HG03571 (cell line): ENCODE measurements at regions not wholly inside any gene's neighbourhood (a gene's known extent, or its start where the extent isn't known, plus 50 kb on each side); places are given as distances from the start of the nearest gene placed in this dataset.

ENCODE experiments used
- ATAC-seq: cut with Tn5 transposase; IDR thresholded peaks from one replicate; pipeline ENCODE4 v1.9.1; 2021; ENCODE audit not compliant: unreplicated experiment

- ATAC-seq: no peak
Observed at GRCh38 chr6:113427617-113428016, 429.5 kb upstream of the MARCKS start.

- ATAC-seq: no peak
Observed at GRCh38 chr6:113428702-113429101, 428.4 kb upstream of the MARCKS start.

GRCh38 chr6:113432521-113433334, 424.4 kb upstream of the MARCKS start:
- no peak for ATAC-seq

GRCh38 chr6:113433335-113433991, 423.7 kb upstream of the MARCKS start:
- ATAC-seq: no peak

GRCh38 chr6:113434641-113435040, 422.5 kb upstream of the MARCKS start:
- ATAC-seq: no peak

GRCh38 chr6:113437566-113437965, 419.6 kb upstream of the MARCKS start:
- no peak for ATAC-seq

- no peak for ATAC-seq
Observed at GRCh38 chr6:113439866-113440265, 417.3 kb upstream of the MARCKS start.

- ATAC-seq: no peak
Observed at GRCh38 chr6:113442040-113442439, 415.1 kb upstream of the MARCKS start.

GRCh38 chr6:113445201-113445600, 411.9 kb upstream of the MARCKS start:
- ATAC-seq: no peak

GRCh38 chr6:113447088-113447831, 409.9 kb upstream of the MARCKS start:
- ATAC-seq: no peak

- ATAC-seq: no peak
Observed at GRCh38 chr6:113449051-113449450, 408.1 kb upstream of the MARCKS start.

GRCh38 chr6:113450061-113450465, 407.1 kb upstream of the MARCKS start:
- no peak for ATAC-seq

GRCh38 chr6:113451049-113451448, 406.1 kb upstream of the MARCKS start:
- ATAC-seq: no peak

- no peak for ATAC-seq
Observed at GRCh38 chr6:113457198-113457597, 399.9 kb upstream of the MARCKS start.

- no peak for ATAC-seq
Observed at GRCh38 chr6:113457751-113458150, 399.4 kb upstream of the MARCKS start.

- ATAC-seq: no peak
Observed at GRCh38 chr6:113458368-113459010, 398.7 kb upstream of the MARCKS start.

GRCh38 chr6:113461153-113461932, 395.8 kb upstream of the MARCKS start:
- ATAC-seq: no peak

GRCh38 chr6:113464536-113464935, 392.6 kb upstream of the MARCKS start:
- ATAC-seq: no peak

GRCh38 chr6:113464960-113465359, 392.2 kb upstream of the MARCKS start:
- no peak for ATAC-seq

- ATAC-seq: no peak
Observed at GRCh38 chr6:113466526-113466925, 390.6 kb upstream of the MARCKS start.

GRCh38 chr6:113475392-113475791, 381.8 kb upstream of the MARCKS start:
- ATAC-seq: no peak
